HG02642 (cell line): ENCODE measurements at regions not wholly inside any gene's neighbourhood (a gene's known extent, or its start where the extent isn't known, plus 50 kb on each side); places are given as distances from the start of the nearest gene placed in this dataset.
"Not testable (repeated sequence)": the region's sequence is repeated elsewhere in the genome, so short reads cannot be mapped to it uniquely, and the experiment has no call there.

Experiments
- ATAC-seq: cut with Tn5 transposase; IDR thresholded peaks from one replicate; pipeline ENCODE4 v1.9.1; 2021; ENCODE audit warnings: mild to moderate bottlenecking; ENCODE audit not compliant: unreplicated experiment, poor library complexity

DNA sequence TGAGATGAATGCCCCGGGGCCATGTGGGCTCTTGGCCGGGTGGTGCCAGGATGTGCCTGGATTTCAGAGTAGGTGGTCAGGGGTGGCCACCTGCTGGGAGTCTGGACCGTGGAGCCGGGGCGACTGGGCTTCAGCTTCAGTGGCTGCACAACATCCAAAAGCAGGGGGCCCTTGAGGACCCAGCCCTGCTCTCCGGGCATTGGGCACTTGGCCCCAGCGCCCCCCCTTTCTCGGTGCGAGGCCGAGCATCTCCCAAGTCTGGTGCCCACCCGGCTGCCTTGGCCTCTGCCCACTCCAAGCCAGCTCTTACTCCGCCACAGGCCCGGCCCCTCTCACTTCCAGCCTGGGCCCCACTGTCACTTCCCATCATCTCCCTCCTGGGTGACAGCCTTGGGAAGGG is 4429.0 kb upstream of the TPTE start:
- ATAC-seq = not testable (repeated sequence)

DNA sequence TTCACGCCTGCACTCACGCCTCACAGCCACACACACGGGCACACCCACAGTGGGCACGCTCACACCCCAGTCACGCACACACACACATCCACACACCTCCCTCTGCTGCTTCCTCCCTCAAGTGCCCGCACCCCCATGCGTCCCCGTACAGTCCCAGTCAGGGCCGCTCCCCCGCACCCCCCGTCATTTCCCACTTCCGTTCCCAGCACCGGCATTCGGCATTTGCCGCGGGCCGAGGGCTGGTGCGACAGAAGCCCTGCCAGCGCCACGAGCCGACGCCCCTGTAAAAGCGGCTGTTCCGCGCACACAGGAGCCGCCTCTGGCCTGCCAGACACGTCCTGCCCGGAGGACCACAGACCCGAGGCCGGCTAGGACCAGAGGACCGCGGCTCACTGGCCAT is 4428.0 kb upstream of the TPTE start:
- not testable (repeated sequence) for ATAC-seq

DNA sequence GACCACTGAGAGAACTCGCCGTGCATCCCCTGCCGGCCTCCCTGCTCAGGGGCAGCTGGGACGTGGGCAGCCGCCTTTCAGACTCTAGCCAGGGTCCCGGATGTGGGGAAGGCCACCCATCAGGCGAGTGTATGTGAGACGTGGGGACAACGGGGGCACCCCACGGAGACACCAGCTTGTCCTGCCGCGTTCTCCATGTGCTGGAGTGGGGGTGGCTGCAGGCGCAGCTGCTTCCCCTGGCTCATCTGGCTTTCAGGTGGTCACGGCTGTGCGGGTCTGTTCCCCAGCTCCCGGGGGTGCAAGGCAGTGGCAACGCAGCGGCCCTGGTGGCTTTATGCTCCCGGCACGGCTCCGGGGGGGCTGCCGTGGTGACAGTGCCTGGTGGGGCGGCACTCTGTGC is 4427.5 kb upstream of the TPTE start:
- ATAC-seq = not testable (repeated sequence)

DNA sequence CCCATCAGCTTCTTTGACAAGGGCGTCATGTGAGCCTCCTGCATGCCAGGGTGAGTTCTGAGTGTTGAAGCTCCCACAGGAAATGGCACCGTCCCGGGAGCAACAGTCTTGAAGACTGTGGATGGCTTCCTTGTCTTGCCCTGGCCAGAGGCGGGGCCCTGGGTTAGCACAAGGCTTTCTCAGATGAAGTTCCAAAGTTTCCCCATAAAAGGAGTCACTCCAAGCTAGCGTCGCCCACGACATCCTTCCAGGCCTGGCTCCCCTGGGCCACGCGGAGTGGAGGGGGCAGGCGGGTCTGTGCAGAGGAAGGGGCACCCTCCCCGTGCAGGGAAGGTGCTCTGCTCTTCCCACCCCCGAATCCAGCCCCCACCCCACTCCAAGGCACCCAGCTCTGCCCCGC is 4426.1 kb upstream of the TPTE start:
- ATAC-seq = not testable (repeated sequence)

DNA sequence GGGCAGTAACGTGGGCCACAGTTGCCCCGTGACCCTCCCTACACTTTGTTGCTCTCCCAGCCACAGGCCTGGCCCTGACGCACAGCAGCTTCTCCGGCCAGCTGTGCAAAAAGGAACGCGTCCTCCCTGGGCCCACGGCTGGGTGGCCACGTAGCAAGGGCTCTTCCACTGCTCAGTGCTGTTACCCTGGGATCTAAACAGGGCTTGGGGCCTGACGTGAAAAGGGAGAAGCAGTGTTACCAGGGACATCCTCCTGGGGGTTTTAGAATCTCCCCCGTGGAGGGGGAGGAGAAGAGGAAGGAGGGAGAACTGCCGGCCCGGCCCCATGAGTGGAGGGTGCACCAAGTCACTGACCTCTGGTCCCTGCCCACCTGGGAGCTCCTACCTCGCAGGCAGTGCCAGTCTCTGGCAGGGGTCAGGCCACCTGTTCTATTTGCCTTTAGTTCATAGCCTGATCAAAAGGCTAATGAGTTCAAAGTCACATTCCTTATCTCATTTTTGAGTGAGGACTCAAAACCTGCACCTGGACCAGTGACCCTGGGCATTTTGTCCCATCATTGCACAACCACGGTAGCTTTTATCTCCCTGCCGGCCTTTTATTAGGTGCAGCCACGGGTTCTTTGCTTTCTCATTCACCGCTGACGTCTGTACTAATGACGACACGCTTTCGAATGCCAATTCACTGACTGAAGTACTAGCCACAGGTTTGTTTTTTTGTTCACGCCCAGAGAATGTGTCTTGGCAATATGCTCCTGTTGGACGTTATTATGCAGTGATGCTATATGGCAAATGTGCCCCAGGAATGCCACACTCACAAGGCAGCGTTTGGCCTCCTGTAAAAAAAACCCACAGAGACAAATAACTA is 4424.6 kb upstream of the TPTE start:
- ATAC-seq = not testable (repeated sequence)

DNA sequence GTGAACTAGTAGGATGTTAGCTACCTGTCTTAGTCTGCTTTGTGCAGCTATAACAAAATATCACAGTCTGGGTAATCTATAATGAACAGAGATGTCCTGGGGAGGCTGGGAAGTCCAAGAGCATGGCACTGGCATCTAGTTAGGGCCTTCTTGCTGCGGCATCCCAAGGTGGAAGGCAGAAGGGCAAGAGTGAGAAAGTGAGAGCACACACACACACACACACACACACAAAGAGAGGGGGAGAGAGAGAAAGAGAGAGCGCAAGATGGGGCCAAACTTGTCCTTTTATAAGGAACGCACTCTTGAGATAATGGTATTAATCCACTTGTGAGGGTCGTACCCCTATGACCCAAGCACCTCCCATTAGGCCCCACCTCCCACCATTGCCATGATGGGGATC is 4423.6 kb upstream of the TPTE start:
- not testable (repeated sequence) for ATAC-seq

DNA sequence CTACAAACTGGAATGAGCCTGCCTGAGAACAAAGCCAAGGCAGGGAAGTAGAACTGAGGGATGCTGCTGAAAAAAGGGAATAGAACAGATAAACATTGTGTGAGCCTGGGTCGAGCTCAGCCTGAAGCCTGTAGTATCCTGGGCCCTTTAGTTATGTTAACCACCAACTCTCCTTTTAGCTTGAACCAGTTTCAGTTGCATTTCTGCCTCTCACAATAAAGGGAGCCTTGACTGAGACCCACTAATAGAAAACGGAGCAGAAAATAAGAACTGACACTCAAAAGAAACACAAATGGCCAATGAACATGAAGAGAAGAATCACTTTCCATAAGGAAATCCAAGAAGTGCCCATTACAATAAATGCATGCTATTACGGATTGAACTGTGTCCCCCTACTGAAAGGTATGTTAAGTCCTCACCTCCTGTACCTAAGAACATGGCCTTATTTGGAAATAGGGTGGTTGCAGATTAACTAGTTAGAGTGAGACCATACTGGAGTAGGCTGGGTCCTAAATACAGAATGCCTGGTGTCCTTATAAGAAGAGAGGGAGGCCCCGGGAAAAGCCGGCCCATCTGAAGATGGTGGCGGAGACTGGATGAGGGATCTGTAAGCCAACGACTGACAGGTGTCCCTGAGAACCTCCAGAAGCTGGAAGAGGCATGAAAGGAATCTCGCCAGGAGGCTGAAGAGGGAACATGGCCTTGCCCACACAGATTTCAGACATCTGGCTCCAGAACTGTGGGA is 4423.0 kb upstream of the TPTE start:
- ATAC-seq = not testable (repeated sequence)

DNA sequence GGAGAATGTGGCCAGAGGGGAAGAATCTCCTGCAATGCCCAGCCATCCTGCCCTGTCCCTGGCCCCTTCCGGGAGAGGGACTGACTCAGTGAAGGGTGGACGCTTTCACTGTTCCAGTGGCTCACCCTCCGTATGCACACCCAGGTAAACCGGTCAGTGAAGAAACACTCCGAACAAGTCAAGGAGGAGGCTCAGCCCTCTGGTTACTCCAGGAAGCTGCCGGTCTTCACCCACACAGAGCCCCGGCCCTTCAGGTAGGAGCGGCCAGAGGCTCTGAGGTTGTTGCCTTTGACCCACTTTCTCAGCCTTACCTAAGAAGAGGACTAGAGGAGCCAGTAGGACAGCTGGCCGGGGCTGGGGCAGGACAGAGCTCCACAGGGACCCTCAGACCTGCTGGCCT is 4419.8 kb upstream of the TPTE start:
- ATAC-seq = not testable (repeated sequence)

DNA sequence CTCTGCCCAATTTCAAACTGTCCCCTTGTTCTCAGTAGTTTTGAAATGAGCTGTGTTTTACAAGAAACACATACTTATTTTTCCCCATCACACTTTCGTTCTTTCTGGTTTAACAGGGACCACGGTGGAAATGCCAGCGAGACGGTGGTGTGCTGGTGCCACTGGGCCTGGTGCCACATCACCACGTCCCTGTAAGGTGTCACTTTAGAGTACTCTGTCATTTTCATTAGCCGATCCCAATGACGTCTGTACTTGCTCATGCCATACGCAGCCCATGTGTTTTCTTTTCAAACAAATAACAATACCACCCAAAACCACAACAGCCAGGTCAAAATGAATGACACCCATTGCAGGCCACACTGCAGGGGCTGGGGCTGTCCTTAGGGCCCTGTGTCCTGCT is 4416.8 kb upstream of the TPTE start:
- not testable (repeated sequence) for ATAC-seq

DNA sequence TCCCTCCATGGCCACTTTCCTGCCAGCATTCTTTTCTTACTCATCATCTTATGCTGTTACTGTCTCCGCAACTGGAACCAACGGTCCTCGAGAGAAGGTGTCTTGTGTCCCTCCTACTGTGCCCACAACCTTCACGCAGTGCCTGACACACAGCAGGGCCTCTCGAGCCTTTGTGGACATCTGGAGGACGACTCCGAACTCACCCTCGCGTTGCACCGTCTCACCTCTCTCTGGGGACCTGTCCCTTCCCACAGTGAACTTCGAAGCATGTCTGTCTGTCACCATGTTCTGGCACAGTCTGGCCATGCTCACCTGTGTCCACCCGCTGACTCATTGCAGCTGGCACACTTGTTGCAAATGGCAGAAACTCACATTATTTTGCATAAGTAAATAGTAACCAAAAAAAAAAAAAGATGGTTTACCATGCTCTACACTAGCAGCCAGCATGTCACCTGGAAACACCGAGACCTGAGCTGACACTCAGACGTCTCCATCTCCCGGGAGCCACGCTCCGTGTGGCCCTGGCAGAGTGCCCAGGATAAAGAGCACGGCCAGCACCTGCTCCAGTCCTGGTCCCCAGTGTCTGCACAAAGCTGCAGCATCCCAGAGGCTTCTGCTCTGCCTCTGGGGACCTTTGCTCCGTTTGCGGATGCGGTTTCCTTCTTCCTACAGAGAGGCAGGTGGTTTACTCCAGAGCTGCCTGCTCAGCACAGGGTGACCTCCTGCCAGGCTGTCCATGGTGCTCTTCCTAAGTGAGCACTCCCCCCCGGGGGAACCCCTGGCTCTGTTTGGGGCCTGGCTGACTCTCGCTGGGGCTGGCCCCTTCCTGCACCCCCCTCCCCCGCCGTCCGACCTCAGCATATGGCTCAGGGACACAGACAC is 4414.5 kb upstream of the TPTE start:
- ATAC-seq = not testable (repeated sequence)

DNA sequence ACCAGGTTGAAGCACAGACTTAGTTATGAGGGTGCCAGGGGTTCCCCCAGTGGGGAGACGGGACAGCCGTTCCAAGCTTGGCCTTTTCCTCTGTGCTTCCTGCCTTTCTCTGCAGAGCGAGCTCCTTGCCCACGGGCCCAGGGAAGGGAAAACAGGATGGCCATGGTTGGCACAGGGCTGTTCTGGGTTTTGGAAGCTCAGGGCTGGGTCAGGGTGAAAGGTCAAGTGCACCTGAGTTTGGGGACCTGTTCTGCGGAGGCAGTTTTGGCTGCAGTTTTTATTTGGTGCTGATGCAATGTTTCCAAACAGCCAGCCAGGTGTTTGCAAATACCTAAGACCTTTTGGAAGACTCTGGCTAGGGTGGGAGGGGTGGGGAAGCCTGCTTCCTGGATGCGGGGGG is 4412.5 kb upstream of the TPTE start:
- ATAC-seq = not testable (repeated sequence)

DNA sequence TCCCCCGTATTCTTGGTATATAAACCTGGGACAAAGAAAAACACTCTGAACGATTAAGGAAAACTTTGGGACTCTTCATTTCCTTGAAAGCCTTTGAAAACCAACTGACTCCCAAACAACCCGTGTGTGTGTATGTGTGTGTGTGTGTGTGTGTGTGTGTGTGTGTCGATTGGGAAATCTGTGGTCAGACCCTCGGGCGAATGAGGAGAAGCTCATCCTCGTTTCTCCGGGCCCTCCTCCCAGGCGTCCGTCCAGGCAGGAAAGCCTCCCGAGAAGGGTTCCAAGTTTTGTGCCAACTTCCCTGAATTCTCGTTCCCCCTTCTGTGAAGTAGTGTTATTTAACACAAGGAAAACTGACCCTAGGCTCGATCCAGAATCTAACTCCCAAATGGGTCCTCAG is 4411.6 kb upstream of the TPTE start:
- not testable (repeated sequence) for ATAC-seq

DNA sequence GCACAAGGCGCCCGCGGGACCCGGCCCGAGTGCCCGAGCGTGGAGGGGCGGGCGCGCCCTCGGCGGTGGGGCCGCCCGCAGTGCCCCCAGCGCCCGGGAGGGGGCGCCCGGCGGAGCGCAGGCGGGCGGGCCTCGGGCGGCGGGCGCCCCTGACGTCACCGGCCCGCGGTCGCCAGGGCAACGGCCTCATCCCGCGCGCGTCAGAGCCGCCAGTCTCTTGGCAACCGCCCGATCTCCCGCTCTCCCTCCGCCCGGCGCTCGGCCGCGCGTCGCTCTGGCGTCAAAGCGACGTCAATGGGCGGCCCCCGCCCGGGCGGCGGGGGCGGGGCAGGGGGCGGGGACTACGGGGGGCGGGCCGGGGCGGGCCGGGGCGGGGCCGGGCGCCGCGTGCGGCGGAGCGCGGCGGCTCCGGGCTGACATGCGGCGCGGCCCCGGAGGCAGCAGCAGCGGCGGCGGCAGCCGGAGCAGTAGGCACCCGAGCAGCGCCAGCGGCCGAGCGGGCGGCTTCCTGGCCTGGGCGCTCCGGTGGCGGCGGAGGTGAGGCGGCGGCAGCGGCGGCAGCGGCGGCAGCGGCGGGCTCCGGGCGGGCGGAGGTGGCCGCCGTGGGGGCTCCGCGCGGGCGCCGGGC is 4410.6 kb upstream of the TPTE start:
- ATAC-seq = peak; percentile 85

DNA sequence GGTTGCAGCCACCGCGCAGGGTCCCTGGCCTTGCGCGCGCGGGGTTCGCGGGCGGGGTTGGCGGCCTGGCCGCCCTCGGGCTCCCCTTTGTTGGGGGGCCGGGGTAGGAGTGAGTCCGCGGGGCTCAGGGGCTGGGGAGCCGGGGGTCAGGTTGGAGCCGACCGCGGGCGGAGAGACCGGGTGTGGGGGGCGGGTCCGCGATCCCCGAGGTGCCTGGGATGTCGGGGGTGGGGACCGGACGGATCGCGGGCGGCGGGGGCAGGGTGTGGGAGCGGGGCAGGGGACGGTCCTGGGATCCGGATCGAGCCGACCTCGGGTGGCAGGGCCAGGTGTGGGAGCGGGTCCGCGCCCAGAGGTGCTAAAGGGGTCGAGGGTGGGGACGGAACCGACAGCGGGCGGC is 4410.0 kb upstream of the TPTE start:
- ATAC-seq = not testable (repeated sequence)

DNA sequence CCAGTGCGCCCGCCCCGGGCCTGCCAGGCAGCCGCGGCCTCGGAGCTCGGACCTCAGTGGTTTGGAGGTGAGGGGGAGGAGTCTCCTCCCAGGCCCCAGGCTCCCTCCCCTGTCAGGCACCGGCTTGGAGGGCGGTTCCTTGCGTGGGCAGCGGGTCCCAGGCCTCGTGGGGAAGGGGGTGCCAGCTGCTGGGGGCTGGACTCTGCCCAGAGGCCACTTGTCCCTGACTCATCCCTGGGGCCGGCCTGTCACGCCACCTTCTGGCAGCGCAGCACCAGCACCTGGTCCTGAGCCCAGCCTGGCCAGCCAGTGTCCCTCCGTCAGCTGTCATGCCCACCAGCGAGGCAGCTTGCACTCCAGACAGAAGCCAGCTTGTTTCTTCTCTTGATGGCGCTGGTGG is 4403.0 kb upstream of the TPTE start:
- not testable (repeated sequence) for ATAC-seq

DNA sequence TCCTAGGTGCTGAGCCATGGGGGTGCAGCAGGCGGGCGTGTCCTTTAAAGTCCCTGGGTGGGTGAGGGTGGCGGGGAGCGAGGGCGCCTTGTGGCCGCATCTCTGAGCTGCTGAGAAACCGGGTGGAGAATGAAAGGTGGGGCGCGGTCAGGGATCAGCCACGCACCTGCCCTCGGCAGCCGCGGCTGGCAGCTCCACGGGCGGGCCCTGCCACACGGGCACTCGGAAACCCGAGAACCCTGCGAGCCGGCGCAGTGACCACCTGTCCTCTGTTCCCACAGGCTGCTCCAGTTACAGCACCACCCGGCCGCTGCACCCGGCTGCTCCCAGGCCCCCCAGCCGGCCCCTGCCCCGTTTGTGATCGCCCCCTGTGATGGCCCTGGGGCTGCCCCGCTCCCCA is 4400.5 kb upstream of the TPTE start:
- not testable (repeated sequence) for ATAC-seq

DNA sequence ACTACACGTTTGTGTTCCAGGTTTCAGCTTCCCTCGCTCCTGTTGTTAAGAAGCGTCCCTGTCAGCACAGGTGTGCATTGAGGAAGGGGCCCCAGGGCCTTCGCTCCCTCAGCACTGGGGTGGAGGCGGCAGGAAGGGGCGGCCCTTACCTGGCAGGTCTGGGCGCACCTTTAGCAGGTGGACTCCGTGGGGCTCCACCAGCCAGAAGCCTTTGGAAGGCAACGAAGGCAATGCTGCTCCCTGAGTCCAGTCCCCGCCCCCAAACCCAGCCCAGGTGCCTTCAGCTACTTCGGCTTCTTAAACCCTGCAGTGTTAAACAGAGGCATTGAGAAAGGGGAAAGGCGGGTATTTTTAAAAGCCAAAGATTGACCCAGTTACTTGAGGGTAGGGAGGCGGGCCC is 4398.8 kb upstream of the TPTE start:
- not testable (repeated sequence) for ATAC-seq

DNA sequence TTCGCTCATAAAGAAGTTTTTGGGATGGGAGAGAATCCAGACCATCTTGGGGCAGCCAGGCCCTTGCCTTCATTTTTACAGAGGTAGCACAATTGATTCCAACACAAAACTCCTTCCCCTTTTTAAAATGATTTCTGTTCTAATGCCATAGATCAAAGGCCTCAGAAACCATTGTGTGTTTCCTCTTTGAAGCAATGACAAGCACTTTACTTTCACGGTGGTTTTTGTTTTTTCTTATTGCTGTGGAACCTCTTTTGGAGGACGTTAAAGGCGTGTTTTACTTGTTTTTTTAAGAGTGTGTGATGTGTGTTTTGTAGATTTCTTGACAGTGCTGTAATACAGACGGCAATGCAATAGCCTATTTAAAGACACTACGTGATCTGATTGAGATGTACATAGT is 4398.2 kb upstream of the TPTE start:
- not testable (repeated sequence) for ATAC-seq

DNA sequence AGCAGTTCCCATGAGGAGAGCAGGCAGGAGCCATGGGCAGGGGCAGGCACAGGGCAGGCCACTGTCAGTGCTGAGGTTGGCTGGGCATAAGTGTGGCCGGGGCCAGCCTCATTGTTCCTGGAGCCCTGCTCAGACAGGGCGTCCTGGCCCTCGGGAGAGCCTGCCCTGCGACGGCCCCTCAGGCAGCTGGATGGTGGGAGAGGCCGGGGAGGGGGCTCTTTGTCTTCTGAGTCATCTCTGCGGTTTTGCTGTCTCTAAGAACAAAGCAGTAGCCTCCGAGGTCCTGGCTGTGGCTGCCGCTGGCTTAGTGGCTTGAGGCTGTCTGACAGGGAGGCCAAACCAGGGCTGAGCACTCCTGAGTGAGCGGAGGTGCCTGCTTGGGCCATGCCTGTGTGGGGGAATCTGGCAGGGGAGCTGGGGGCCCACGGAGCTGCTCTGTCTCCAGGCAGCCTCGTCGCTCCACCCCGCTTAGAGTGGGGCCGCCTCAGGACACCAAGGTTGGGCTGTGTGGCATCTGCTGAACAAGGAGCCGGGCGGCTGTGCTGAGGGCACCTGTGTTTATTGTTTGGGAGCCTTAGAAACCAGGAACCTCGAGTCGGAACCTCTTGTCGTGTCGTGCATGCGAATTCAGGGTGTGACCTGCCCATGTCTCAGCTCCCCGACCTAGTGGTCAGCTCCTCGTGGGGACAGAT is 4395.7 kb upstream of the TPTE start:
- not testable (repeated sequence) for ATAC-seq
